ENCODE measurements at regions not wholly inside any gene's neighbourhood (a gene's known extent, or its start where the extent isn't known, plus 50 kb on each side); places are given as distances from the start of the nearest gene placed in this dataset.
"Not testable (repeated sequence)": the region's sequence is repeated elsewhere in the genome, so short reads cannot be mapped to it uniquely, and the experiment has no call there.

GRCh38 chr3:87550892-87551291, 274.5 kb upstream of the POU1F1 start:
- Histone ChIP-seq H3K27ac (ENCODE audit: low read depth, low read length) (no peak overlapping the region), H3K4me3 (ENCODE audit: low read depth, low read length) (no peak overlapping the region), H3K27me3 (ENCODE audit: control insufficient read depth, insufficient read depth, low read length) (no peaks in the 10 kb centered on the region), H3K4me1 (ENCODE audit: control insufficient read depth, insufficient read depth, low read length) (no peaks in the 10 kb centered on the region), H3K9ac (ENCODE audit: low read depth, low read length) (no peak overlapping the region), H3K9me3 (ENCODE audit: control insufficient read depth, insufficient read depth, low read length) (no peaks in the 10 kb centered on the region), H3K36me3 (ENCODE audit: control insufficient read depth, insufficient read depth, low read length) (no peaks in the 10 kb centered on the region)

- no peak overlapping the region for H3K9ac ChIP-seq (ENCODE audit: low read depth, low read length)
- H3K9me3 ChIP-seq (ENCODE audit: control insufficient read depth, insufficient read depth, low read length): peaks cover 3% of the 10 kb centered on the region
- H3K27ac ChIP-seq (ENCODE audit: low read depth, low read length): no peak overlapping the region
- H3K36me3 ChIP-seq (ENCODE audit: control insufficient read depth, insufficient read depth, low read length): no peaks in the 10 kb centered on the region
- H3K4me3 ChIP-seq (ENCODE audit: low read depth, low read length): no peak overlapping the region
- no peaks in the 10 kb centered on the region for H3K4me1 ChIP-seq (ENCODE audit: control insufficient read depth, insufficient read depth, low read length)
- H3K27me3 ChIP-seq (ENCODE audit: control insufficient read depth, insufficient read depth, low read length): no peaks in the 10 kb centered on the region
These were observed 272.8 kb upstream of the POU1F1 start for GRCh38 chr3:87549208-87549607.

DNA sequence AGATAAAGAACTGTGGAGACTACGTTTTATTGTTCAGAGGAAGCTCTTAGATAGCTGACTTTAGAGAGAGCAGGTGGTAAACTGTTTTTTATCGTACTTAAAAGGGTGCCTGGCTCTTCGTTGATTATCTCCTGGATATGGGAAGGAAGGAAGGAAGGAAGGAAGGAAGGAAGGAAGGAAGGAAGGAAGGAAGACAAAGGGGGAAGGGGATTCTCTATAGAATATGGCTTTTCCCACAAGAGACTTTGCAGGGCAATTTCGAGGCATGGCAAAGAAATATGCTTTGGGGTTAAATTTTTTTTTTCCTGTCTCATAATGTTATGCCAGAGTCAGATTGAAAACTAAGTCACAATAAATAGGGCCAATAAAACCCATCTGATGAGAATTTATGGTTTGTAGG, 271.9 kb upstream of the POU1F1 start:
- no peaks in the 10 kb centered on the region for H3K4me1 ChIP-seq (ENCODE audit: control insufficient read depth, insufficient read depth, low read length)
- H3K36me3 ChIP-seq (ENCODE audit: control insufficient read depth, insufficient read depth, low read length): no peaks in the 10 kb centered on the region
- H3K9me3 ChIP-seq (ENCODE audit: control insufficient read depth, insufficient read depth, low read length): peaks cover 4% of the 10 kb centered on the region
- H3K27ac ChIP-seq (ENCODE audit: low read depth, low read length): no peak overlapping the region
- no peaks in the 10 kb centered on the region for H3K27me3 ChIP-seq (ENCODE audit: control insufficient read depth, insufficient read depth, low read length)
- no peak overlapping the region for H3K4me3 ChIP-seq (ENCODE audit: low read depth, low read length)
- no peak overlapping the region for H3K9ac ChIP-seq (ENCODE audit: low read depth, low read length)

DNA sequence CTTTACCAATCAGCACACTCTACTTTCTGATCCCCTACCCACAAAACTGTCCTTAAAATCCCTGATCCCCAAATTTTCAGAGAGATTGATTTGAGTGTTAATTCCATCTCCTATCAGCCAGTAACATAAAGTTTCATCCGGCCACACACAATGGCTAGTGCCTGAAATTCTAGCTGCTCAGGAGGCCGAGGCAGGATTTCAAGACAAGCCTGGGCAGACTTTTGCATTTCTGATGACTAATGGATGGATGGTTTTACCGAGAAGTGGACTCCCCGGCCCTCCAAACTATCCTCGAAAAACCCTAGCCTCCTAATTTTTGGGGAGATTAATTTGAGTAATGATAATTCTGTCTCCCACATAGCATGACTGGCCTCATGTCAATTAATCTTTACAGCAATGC, 269.8 kb upstream of the POU1F1 start:
- H3K4me1 ChIP-seq (ENCODE audit: control insufficient read depth, insufficient read depth, low read length): no peaks in the 10 kb centered on the region
- H3K27ac ChIP-seq (ENCODE audit: low read depth, low read length): no peak overlapping the region
- H3K27me3 ChIP-seq (ENCODE audit: control insufficient read depth, insufficient read depth, low read length): no peaks in the 10 kb centered on the region
- no peak overlapping the region for H3K9ac ChIP-seq (ENCODE audit: low read depth, low read length)
- H3K36me3 ChIP-seq (ENCODE audit: control insufficient read depth, insufficient read depth, low read length): no peaks in the 10 kb centered on the region
- no peak overlapping the region for H3K4me3 ChIP-seq (ENCODE audit: low read depth, low read length)
- peaks cover 4% of the 10 kb centered on the region for H3K9me3 ChIP-seq (ENCODE audit: control insufficient read depth, insufficient read depth, low read length)

- not testable (repeated sequence) for H3K27ac ChIP-seq (ENCODE audit: low read depth, low read length); H3K27me3 ChIP-seq (ENCODE audit: control insufficient read depth, insufficient read depth, low read length); H3K9me3 ChIP-seq (ENCODE audit: control insufficient read depth, insufficient read depth, low read length); H3K4me1 ChIP-seq (ENCODE audit: control insufficient read depth, insufficient read depth, low read length); H3K9ac ChIP-seq (ENCODE audit: low read depth, low read length); H3K36me3 ChIP-seq (ENCODE audit: control insufficient read depth, insufficient read depth, low read length); H3K4me3 ChIP-seq (ENCODE audit: low read depth, low read length)
These were observed 267.0 kb upstream of the POU1F1 start for GRCh38 chr3:87543408-87543807.

DNA sequence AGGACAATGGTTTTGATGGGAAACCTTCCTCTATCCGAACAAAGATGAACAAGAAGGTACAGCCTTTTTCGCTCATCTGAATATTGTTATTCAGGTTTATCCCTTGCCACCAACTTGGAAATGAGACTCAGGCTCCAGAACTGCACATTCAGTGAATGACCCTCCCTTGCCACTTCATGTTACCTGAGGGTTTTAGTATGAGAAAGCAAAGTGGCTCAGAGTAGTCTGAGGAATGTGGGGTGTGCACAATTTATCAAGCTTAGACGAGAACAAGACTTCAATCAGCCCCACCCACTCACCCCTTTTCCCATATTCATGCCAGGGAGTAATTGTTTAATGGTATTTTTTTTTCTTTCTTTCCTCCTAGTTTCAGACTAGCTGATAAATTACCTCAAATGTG, 265.3 kb upstream of the POU1F1 start:
- no peak overlapping the region for H3K4me3 ChIP-seq (ENCODE audit: low read depth, low read length)
- H3K9ac ChIP-seq (ENCODE audit: low read depth, low read length): no peak overlapping the region
- peaks cover 4% of the 10 kb centered on the region for H3K9me3 ChIP-seq (ENCODE audit: control insufficient read depth, insufficient read depth, low read length)
- H3K4me1 ChIP-seq (ENCODE audit: control insufficient read depth, insufficient read depth, low read length): no peaks in the 10 kb centered on the region
- no peak overlapping the region for H3K27ac ChIP-seq (ENCODE audit: low read depth, low read length)
- no peaks in the 10 kb centered on the region for H3K36me3 ChIP-seq (ENCODE audit: control insufficient read depth, insufficient read depth, low read length)
- no peaks in the 10 kb centered on the region for H3K27me3 ChIP-seq (ENCODE audit: control insufficient read depth, insufficient read depth, low read length)

DNA sequence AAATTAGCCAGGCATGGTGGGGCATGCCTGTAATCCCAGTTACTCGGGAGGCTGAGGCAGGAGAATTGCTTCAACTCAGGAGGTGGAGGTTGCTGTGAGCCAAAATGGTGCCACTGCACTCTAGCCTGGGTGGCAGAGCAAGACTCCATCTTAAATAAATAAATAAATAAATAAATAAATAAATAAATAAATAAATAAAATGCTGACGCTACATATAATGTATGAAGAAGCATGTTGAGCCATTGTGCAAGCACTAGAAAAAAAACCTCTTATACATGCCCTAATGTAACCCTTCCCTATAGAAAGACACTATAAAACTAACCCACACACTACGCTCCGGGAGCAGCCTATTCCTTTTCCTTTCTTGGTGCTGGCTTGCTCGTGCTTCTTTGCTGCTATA, 262.3 kb upstream of the POU1F1 start:
- not testable (repeated sequence) for H3K27ac ChIP-seq (ENCODE audit: low read depth, low read length); H3K9me3 ChIP-seq (ENCODE audit: control insufficient read depth, insufficient read depth, low read length); H3K27me3 ChIP-seq (ENCODE audit: control insufficient read depth, insufficient read depth, low read length); H3K36me3 ChIP-seq (ENCODE audit: control insufficient read depth, insufficient read depth, low read length); H3K9ac ChIP-seq (ENCODE audit: low read depth, low read length); H3K4me3 ChIP-seq (ENCODE audit: low read depth, low read length); H3K4me1 ChIP-seq (ENCODE audit: control insufficient read depth, insufficient read depth, low read length)

GRCh38 chr3:87509401-87509800, 233.0 kb upstream of the POU1F1 start:
- H3K27me3 ChIP-seq (ENCODE audit: control insufficient read depth, insufficient read depth, low read length): no peaks in the 10 kb centered on the region
- no peak overlapping the region for H3K9ac ChIP-seq (ENCODE audit: low read depth, low read length)
- no peaks in the 10 kb centered on the region for H3K4me1 ChIP-seq (ENCODE audit: control insufficient read depth, insufficient read depth, low read length)
- no peak overlapping the region for H3K27ac ChIP-seq (ENCODE audit: low read depth, low read length)
- no peak overlapping the region for H3K4me3 ChIP-seq (ENCODE audit: low read depth, low read length)
- H3K36me3 ChIP-seq (ENCODE audit: control insufficient read depth, insufficient read depth, low read length): no peaks in the 10 kb centered on the region
- no peaks in the 10 kb centered on the region; the same call in 1 of the 2 replicates for H3K9me3 ChIP-seq (ENCODE audit: control insufficient read depth, insufficient read depth, low read length)

DNA sequence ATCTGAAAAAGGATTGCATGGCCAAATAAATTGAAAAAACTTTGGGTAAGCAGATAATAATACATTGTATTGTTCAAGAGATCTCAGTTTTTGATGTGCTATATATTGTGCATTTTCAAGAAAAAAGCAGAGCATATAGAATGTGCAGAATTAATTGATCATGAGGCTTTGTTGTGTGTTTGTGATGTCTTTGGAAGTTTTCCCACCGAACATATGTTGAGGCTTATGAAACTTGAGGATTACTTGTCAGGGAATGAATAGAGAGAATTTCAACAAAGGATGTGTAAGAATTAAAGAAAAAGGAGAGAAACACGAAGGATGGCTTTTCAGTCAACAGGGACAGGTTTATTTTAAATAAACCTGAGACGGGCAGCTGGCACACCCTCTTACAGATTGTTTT, 232.5 kb upstream of the POU1F1 start:
- H3K4me1 ChIP-seq (ENCODE audit: control insufficient read depth, insufficient read depth, low read length): no peaks in the 10 kb centered on the region
- H3K9ac ChIP-seq (ENCODE audit: low read depth, low read length): no peak overlapping the region
- no peaks in the 10 kb centered on the region; the same call in 1 of the 2 replicates for H3K9me3 ChIP-seq (ENCODE audit: control insufficient read depth, insufficient read depth, low read length)
- H3K36me3 ChIP-seq (ENCODE audit: control insufficient read depth, insufficient read depth, low read length): no peaks in the 10 kb centered on the region
- H3K4me3 ChIP-seq (ENCODE audit: low read depth, low read length): no peak overlapping the region
- no peaks in the 10 kb centered on the region for H3K27me3 ChIP-seq (ENCODE audit: control insufficient read depth, insufficient read depth, low read length)
- H3K27ac ChIP-seq (ENCODE audit: low read depth, low read length): no peak overlapping the region

GRCh38 chr3:87507753-87508152, 231.4 kb upstream of the POU1F1 start:
- Histone ChIP-seq H3K27me3 (ENCODE audit: control insufficient read depth, insufficient read depth, low read length) (no peaks in the 10 kb centered on the region), H3K9ac (ENCODE audit: low read depth, low read length) (no peak overlapping the region), H3K27ac (ENCODE audit: low read depth, low read length) (no peak overlapping the region), H3K4me3 (ENCODE audit: low read depth, low read length) (no peak overlapping the region), H3K36me3 (ENCODE audit: control insufficient read depth, insufficient read depth, low read length) (no peaks in the 10 kb centered on the region), H3K9me3 (ENCODE audit: control insufficient read depth, insufficient read depth, low read length) (no peaks in the 10 kb centered on the region; the same call in 1 of the 2 replicates), H3K4me1 (ENCODE audit: control insufficient read depth, insufficient read depth, low read length) (no peaks in the 10 kb centered on the region)

- Histone ChIP-seq H3K27ac (ENCODE audit: low read depth, low read length) (no peak overlapping the region), H3K4me1 (ENCODE audit: control insufficient read depth, insufficient read depth, low read length) (no peaks in the 10 kb centered on the region), H3K9me3 (ENCODE audit: control insufficient read depth, insufficient read depth, low read length) (no peaks in the 10 kb centered on the region), H3K4me3 (ENCODE audit: low read depth, low read length) (no peak overlapping the region), H3K36me3 (ENCODE audit: control insufficient read depth, insufficient read depth, low read length) (no peaks in the 10 kb centered on the region), H3K27me3 (ENCODE audit: control insufficient read depth, insufficient read depth, low read length) (no peaks in the 10 kb centered on the region), H3K9ac (ENCODE audit: low read depth, low read length) (no peak overlapping the region)
These were observed 227.6 kb upstream of the POU1F1 start for GRCh38 chr3:87503900-87504498.

- H3K27ac ChIP-seq (ENCODE audit: low read depth, low read length): no peak overlapping the region
- H3K9me3 ChIP-seq (ENCODE audit: control insufficient read depth, insufficient read depth, low read length): no peaks in the 10 kb centered on the region
- H3K4me1 ChIP-seq (ENCODE audit: control insufficient read depth, insufficient read depth, low read length): no peaks in the 10 kb centered on the region
- H3K36me3 ChIP-seq (ENCODE audit: control insufficient read depth, insufficient read depth, low read length): no peaks in the 10 kb centered on the region
- H3K27me3 ChIP-seq (ENCODE audit: control insufficient read depth, insufficient read depth, low read length): no peaks in the 10 kb centered on the region
- H3K9ac ChIP-seq (ENCODE audit: low read depth, low read length): no peak overlapping the region
- H3K4me3 ChIP-seq (ENCODE audit: low read depth, low read length): no peak overlapping the region
These were observed 224.7 kb upstream of the POU1F1 start for GRCh38 chr3:87501076-87501475.
